GM12878 (cell line): ENCODE measurements at regions not wholly inside any gene's neighbourhood (a gene's known extent, or its start where the extent isn't known, plus 50 kb on each side); places are given as distances from the start of the nearest gene placed in this dataset.

Source experiments
- ATAC-seq: fragments of 200-7000 bp; cut with Tn5 transposase; 3 replicates; pipeline ENCODE4 v1.9.1; 2020; ENCODE audit warnings: mild to moderate bottlenecking, moderate library complexity
- BruUV-seq: library from RNA; stranded (reverse); fragments of 400-500 nt; replicated peaks from 2 replicates; lab custom pipeline; 2021; lab: Mats Ljungman, UMichigan
- CTCF ChIA-PET: fragments of 300-600 bp; sonication (Branson Sonifier 250); formaldehyde crosslinking; extraction: SDS; loops from one replicate; lab custom pipeline; 2021; ENCODE audit warnings: inconsistent platforms; lab: Yijun Ruan, JAX
- POLR2A ChIA-PET: fragments of 350-600 bp; formaldehyde crosslinking; extraction: SDS; loops from one replicate; lab custom pipeline; 2021; ENCODE audit warnings: inconsistent platforms; lab: Charles Lee
- RAD21 ChIA-PET: fragments of 300-600 bp; sonication (Branson Sonifier 250); formaldehyde crosslinking; loops from one replicate; lab custom pipeline; 2023; ENCODE audit warnings: antibody characterized with exemption; ENCODE audit not compliant: unreplicated experiment; lab: Charles Lee
- SMC1A ChIA-PET: fragments of 300-600 bp; sonication (Branson Sonifier 250); formaldehyde crosslinking; loops from one replicate; lab custom pipeline; 2023; ENCODE audit not compliant: unreplicated experiment, uncharacterized antibody; lab: Charles Lee
- DNase-seq: peaks from one replicate; pipeline ENCODE4 v3.0.0-alpha.2; 2011; ENCODE audit warnings: low read depth, low spot score
- FAIRE-seq: peaks from 3 replicates; lab custom pipeline; 2011; peaks lifted over from hg19 to GRCh38; lab: Jason Lieb, UNC
- H2AFZ ChIP-seq: 2 replicates; pipeline ENCODE4 v1.6.0; 2011; ENCODE audit warnings: low read depth, low read length, control low read depth; ENCODE audit not compliant: control insufficient read depth
- H3K27ac ChIP-seq: 2 replicates; pipeline ENCODE4 v1.5.1; 2011; ENCODE audit warnings: control low read depth; ENCODE audit not compliant: control insufficient read depth, insufficient read depth
- H3K27me3 ChIP-seq, 2 experiments: replicated peaks in 1 of 2; 2 replicates each; pipeline versions ENCODE4 v1.6.0 to v1.6.1; 2011; ENCODE audit warnings: low read length in 1 of 2; ENCODE audit not compliant: control insufficient read depth in 2 of 2, insufficient read depth in 2 of 2
- H3K36me3 ChIP-seq, 2 experiments: 2 replicates each; pipeline ENCODE4 v1.5.1; 2011; ENCODE audit warnings: low read length in 1 of 2; ENCODE audit not compliant: control insufficient read depth in 2 of 2, insufficient read depth in 2 of 2
- H3K4me1 ChIP-seq: 2 replicates; pipeline ENCODE4 v1.6.1; 2011; ENCODE audit warnings: mild to moderate bottlenecking, low read length, moderate library complexity, mixed read lengths; ENCODE audit not compliant: control insufficient read depth, insufficient read depth
- H3K4me2 ChIP-seq: 2 replicates; pipeline ENCODE4 v1.6.0; 2011; ENCODE audit warnings: control low read depth; ENCODE audit not compliant: control insufficient read depth, insufficient read depth
- H3K4me3 ChIP-seq: fragments of 200-600 bp; sonication (generic); 2 replicates; pipeline ENCODE4 v1.5.1; 2016
- H3K79me2 ChIP-seq: 2 replicates; pipeline ENCODE4 v1.6.0; 2011; ENCODE audit warnings: low read length; ENCODE audit not compliant: control insufficient read depth, insufficient read depth
- H3K9ac ChIP-seq: 2 replicates; pipeline ENCODE4 v1.8.0; 2011; ENCODE audit warnings: low read length, control low read depth, mixed read lengths; ENCODE audit not compliant: control insufficient read depth, insufficient read depth
- H3K9me3 ChIP-seq: replicated peaks from 3 replicates; pipeline ENCODE4 v1.5.1; 2011; ENCODE audit warnings: mild to moderate bottlenecking, low read length; ENCODE audit not compliant: control insufficient read depth, insufficient read depth
- H4K20me1 ChIP-seq: 2 replicates; pipeline ENCODE4 v1.6.0; 2011; ENCODE audit not compliant: control insufficient read depth, insufficient read depth
- EZH2 ChIP-seq: IDR thresholded peaks from 2 replicates; pipeline ENCODE4 v1.6.1; 2012; ENCODE audit warnings: low read depth, mild to moderate bottlenecking, control low read depth, inconsistent platforms, low read length, borderline replicate concordance; ENCODE audit not compliant: control insufficient read depth
- FOXK2 ChIP-seq: fragments of 450-650 bp; IDR thresholded peaks from 2 replicates; pipeline ENCODE4 v1.6.1; 2017; ENCODE audit warnings: mild to moderate bottlenecking, moderate library complexity
- JUND ChIP-seq: IDR thresholded peaks from 2 replicates; pipeline ENCODE4 v1.6.1; 2012; ENCODE audit warnings: low read depth, mild to moderate bottlenecking, low read length, improper control_type of control experiment, moderate library complexity
- SIX5 ChIP-seq: IDR thresholded peaks from 2 replicates; pipeline ENCODE4 v1.6.1; 2011; ENCODE audit warnings: mild to moderate bottlenecking, low read depth, low read length, moderate library complexity; ENCODE audit not compliant: severe bottlenecking
- SMARCA5 ChIP-seq: fragments of 450-650 bp; IDR thresholded peaks from 2 replicates; pipeline ENCODE4 v1.6.1; 2017; ENCODE audit warnings: mild to moderate bottlenecking
- STAT1 ChIP-seq: fragments of 450-650 bp; conservative IDR thresholded peaks from 2 replicates; pipeline ENCODE4 v1.6.1; 2014; ENCODE audit warnings: antibody characterized with exemption, mild to moderate bottlenecking
- WGBS: methylation state at CpG from one replicate; pipeline ENCODE4 v1.1.6; 2016; ENCODE audit warnings: low lambda C conversion rate; ENCODE audit not compliant: insufficient replicate concordance, insufficient coverage; ENCODE audit errors: missing lambda C conversion rate; 5-methylcytosine and 5-hydroxymethylcytosine counted together
- in situ Hi-C: fragments of 300-500 bp; cut with MboI; formaldehyde crosslinking; loops from 9 replicates; pipeline ENCODE4 v1.14.3; 2018; ENCODE audit warnings: mixed read lengths
- intact Hi-C: fragments of 100-400 bp; cut with micrococcal nuclease; formaldehyde crosslinking; loops from one replicate; pipeline ENCODE4 v1.14.2; 2022; ENCODE audit not compliant: unreplicated experiment
- TF ChIP-seq, protein P1 (sequence below): IDR thresholded peaks from 2 replicates; pipeline ENCODE4 v1.6.1; 2011; ENCODE audit warnings: low read depth, low read length, improper control_type of control experiment, borderline replicate concordance
- TF ChIP-seq, protein P2 (sequence below): fragments of 450-650 bp; IDR thresholded peaks from 2 replicates; pipeline ENCODE4 v1.6.1; 2017; ENCODE audit warnings: mild to moderate bottlenecking, moderate library complexity
- TF ChIP-seq, protein P3 (sequence below): fragments of 450-650 bp; IDR thresholded peaks from 2 replicates; pipeline ENCODE4 v1.6.1; 2014; ENCODE audit warnings: mild to moderate bottlenecking
- TF ChIP-seq, protein P4 (sequence below): fragments of 450-650 bp; IDR thresholded peaks from 2 replicates; pipeline ENCODE4 v1.6.1; 2016; ENCODE audit warnings: mild to moderate bottlenecking

GRCh38 chr20:40434122-40434521 lies 254.9 kb downstream of the MAFB start:
- no peaks in the 10 kb centered on the region for H3K9me3 ChIP-seq
- CTCF ChIA-PET = interaction anchor here (0.8 kb wide), 1 partner anchor 19 kb away, joined by 4 read pairs; no protein-coding TSS in a partner anchor
- intact Hi-C loops = no loop called here
- no peak overlapping the region for H2AFZ ChIP-seq
- POLR2A ChIA-PET = no interaction called here
- TF ChIP-seq STAT1 (no peak), SIX5 (no peak), JUND (no peak), EZH2 (no peak), SMARCA5 (no peak), FOXK2 (no peak)
- TF ChIP-seq, protein P1, sequence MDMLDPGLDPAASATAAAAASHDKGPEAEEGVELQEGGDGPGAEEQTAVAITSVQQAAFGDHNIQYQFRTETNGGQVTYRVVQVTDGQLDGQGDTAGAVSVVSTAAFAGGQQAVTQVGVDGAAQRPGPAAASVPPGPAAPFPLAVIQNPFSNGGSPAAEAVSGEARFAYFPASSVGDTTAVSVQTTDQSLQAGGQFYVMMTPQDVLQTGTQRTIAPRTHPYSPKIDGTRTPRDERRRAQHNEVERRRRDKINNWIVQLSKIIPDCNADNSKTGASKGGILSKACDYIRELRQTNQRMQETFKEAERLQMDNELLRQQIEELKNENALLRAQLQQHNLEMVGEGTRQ = no peak
- TF ChIP-seq, protein P2, sequence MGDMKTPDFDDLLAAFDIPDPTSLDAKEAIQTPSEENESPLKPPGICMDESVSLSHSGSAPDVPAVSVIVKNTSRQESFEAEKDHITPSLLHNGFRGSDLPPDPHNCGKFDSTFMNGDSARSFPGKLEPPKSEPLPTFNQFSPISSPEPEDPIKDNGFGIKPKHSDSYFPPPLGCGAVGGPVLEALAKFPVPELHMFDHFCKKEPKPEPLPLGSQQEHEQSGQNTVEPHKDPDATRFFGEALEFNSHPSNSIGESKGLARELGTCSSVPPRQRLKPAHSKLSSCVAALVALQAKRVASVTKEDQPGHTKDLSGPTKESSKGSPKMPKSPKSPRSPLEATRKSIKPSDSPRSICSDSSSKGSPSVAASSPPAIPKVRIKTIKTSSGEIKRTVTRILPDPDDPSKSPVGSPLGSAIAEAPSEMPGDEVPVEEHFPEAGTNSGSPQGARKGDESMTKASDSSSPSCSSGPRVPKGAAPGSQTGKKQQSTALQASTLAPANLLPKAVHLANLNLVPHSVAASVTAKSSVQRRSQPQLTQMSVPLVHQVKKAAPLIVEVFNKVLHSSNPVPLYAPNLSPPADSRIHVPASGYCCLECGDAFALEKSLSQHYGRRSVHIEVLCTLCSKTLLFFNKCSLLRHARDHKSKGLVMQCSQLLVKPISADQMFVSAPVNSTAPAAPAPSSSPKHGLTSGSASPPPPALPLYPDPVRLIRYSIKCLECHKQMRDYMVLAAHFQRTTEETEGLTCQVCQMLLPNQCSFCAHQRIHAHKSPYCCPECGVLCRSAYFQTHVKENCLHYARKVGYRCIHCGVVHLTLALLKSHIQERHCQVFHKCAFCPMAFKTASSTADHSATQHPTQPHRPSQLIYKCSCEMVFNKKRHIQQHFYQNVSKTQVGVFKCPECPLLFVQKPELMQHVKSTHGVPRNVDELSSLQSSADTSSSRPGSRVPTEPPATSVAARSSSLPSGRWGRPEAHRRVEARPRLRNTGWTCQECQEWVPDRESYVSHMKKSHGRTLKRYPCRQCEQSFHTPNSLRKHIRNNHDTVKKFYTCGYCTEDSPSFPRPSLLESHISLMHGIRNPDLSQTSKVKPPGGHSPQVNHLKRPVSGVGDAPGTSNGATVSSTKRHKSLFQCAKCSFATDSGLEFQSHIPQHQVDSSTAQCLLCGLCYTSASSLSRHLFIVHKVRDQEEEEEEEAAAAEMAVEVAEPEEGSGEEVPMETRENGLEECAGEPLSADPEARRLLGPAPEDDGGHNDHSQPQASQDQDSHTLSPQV = no peak
- TF ChIP-seq, protein P3, sequence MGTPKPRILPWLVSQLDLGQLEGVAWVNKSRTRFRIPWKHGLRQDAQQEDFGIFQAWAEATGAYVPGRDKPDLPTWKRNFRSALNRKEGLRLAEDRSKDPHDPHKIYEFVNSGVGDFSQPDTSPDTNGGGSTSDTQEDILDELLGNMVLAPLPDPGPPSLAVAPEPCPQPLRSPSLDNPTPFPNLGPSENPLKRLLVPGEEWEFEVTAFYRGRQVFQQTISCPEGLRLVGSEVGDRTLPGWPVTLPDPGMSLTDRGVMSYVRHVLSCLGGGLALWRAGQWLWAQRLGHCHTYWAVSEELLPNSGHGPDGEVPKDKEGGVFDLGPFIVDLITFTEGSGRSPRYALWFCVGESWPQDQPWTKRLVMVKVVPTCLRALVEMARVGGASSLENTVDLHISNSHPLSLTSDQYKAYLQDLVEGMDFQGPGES = no peak
- TF ChIP-seq, protein P4, sequence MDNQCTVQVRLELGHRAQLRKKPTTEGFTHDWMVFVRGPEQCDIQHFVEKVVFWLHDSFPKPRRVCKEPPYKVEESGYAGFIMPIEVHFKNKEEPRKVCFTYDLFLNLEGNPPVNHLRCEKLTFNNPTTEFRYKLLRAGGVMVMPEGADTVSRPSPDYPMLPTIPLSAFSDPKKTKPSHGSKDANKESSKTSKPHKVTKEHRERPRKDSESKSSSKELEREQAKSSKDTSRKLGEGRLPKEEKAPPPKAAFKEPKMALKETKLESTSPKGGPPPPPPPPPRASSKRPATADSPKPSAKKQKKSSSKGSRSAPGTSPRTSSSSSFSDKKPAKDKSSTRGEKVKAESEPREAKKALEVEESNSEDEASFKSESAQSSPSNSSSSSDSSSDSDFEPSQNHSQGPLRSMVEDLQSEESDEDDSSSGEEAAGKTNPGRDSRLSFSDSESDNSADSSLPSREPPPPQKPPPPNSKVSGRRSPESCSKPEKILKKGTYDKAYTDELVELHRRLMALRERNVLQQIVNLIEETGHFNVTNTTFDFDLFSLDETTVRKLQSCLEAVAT = no peak
- no peak overlapping the region for H3K4me2 ChIP-seq
- RAD21 ChIA-PET = no interaction called here
- no peaks in the 10 kb centered on the region for H4K20me1 ChIP-seq
- no peaks in the 10 kb centered on the region for H3K36me3 ChIP-seq
- FAIRE-seq (no peak), ATAC-seq (no peak), DNase-seq (no peak)
- H3K27me3 ChIP-seq = no peaks in the 10 kb centered on the region
- 18% methylated on average over 4 of the region's 4 CpGs for WGBS
- H3K4me3 ChIP-seq = no peak overlapping the region
- in situ Hi-C loops = no loop called here
- H3K79me2 ChIP-seq = no peaks in the 10 kb centered on the region
- SMC1A ChIA-PET = no interaction called here
- no peaks in the 10 kb centered on the region for H3K4me1 ChIP-seq
- BruUV-seq = no TSS peak
- H3K27ac ChIP-seq = no peak overlapping the region
- no peak overlapping the region for H3K9ac ChIP-seq
